ENCODE measurements at regions not wholly inside any gene's neighbourhood (a gene's known extent, or its start where the extent isn't known, plus 50 kb on each side); places are given as distances from the start of the nearest gene placed in this dataset.
A peak's percentile ranks its signal among the peaks of the same experiment; 100 is the strongest.

DNA sequence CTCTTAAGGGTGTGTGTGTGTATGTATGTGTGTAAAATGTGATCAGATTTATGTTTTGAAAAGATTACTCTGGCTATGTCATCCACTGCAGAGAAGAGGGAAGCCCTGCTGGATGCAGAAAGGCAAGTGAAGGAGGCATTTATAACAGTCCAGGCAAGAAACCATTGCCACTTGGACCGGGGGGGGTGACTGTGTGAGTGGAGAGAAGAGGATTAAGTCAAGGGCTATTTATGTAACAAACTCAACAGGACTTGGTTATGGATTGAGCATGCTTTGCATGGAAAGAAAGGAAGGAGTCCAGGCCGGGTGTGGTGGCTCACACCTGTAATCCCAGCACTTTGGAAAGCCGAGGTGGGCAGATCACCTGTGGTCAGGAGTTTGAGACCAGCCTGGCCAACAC lies 143.0 kb downstream of the URB2 start:
- Histone ChIP-seq H4K91ac (ENCODE audit: low read depth, low read length, poor library complexity) (no peak overlapping the region), H3K4me1 (ENCODE audit: control insufficient read depth in 2 of 2, insufficient read depth in 1 of 2, low read depth in 1 of 2, low read length in 2 of 2) (no peaks in the 10 kb centered on the region), H3K4me3 (ENCODE audit: low read length in 2 of 2) (no peak overlapping the region), H3K27ac (replicated peaks; ENCODE audit: low read length) (no peak overlapping the region), H2BK120ac (ENCODE audit: low read depth, low read length) (no peak overlapping the region), H2BK15ac (ENCODE audit: low read length) (no peak overlapping the region), H3K79me1 (ENCODE audit: low read depth, low read length) (no peaks in the 10 kb centered on the region), H3K36me3 (replicated peaks in 1 of 2; ENCODE audit: control insufficient read depth in 2 of 2, insufficient read depth in 2 of 2, low read length in 2 of 2) (no peaks in the 10 kb centered on the region), H3K18ac (ENCODE audit: low read length) (no peak overlapping the region), H3K23ac (ENCODE audit: low read depth, low read length, poor library complexity) (no peak overlapping the region), H3K9ac (ENCODE audit: low read depth, low read length, poor library complexity) (no peak overlapping the region), H3K27me3 (ENCODE audit: control insufficient read depth in 3 of 3, insufficient read depth in 3 of 3, low read depth in 1 of 3, low read length in 3 of 3) (peaks cover 0 to 7% (median 0%) of the 10 kb centered on the region in 3 experiments), H2AFZ (ENCODE audit: low read length) (no peak overlapping the region), H3K4ac (ENCODE audit: low read length) (no peak overlapping the region), H3K14ac (ENCODE audit: low read length) (no peak overlapping the region), H4K8ac (ENCODE audit: low read depth, low read length) (no peak overlapping the region), H3K9me3 (replicated peaks in 1 of 2; ENCODE audit: control insufficient read depth in 2 of 2, insufficient read depth in 1 of 2, low read depth in 1 of 2, low read length in 2 of 2) (no peaks in the 10 kb centered on the region), H2BK12ac (ENCODE audit: low read length) (no peak overlapping the region), H2AK5ac (ENCODE audit: low read depth, low read length) (no peak overlapping the region), H2BK5ac (ENCODE audit: low read length) (no peak overlapping the region), H3K4me2 (ENCODE audit: insufficient read depth, low read length, poor library complexity, severe bottlenecking) (no peak overlapping the region)
- DNase-seq (ENCODE audit: low spot score): no peak
- whole genome bisulfite sequencing, 2 donors (ENCODE audit: extremely low coverage in 2 of 2, insufficient read length in 2 of 2, insufficient replicate concordance in 1 of 2): no CpG with 5 or more reads among the region's 3 CpGs

DNA sequence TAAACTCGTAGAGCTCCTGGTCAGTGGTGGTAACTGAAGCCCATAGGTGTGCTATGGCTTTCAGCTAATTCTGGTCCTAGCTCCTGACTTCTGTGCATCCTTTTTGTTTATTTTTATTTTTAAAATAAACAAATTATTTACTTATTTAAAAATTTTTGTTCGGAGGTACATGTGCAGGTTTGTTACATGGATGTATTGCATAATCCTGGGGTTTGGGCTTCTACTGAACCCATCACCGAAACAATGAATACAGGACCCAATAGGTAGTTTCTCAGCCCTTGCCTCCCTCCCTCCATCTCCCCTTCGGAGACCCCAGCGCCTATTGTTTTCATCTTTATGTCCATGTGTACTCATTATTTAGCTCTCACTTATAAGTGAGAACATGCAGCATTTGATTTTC lies 143.8 kb downstream of the URB2 start:
- H3K4ac ChIP-seq (ENCODE audit: low read length): no peak overlapping the region
- H2AK5ac ChIP-seq (ENCODE audit: low read depth, low read length): no peak overlapping the region
- no peak overlapping the region for H2AFZ ChIP-seq (ENCODE audit: low read length)
- H3K79me1 ChIP-seq (ENCODE audit: low read depth, low read length): no peaks in the 10 kb centered on the region
- H3K27ac ChIP-seq (replicated peaks; ENCODE audit: low read length): no peak overlapping the region
- H3K4me3 ChIP-seq (ENCODE audit: low read length in 2 of 2): no peak overlapping the region
- H3K4me2 ChIP-seq (ENCODE audit: insufficient read depth, low read length, poor library complexity, severe bottlenecking): no peak overlapping the region
- no peak for DNase-seq (ENCODE audit: low spot score)
- no peak overlapping the region for H3K14ac ChIP-seq (ENCODE audit: low read length)
- H3K9me3 ChIP-seq (replicated peaks in 1 of 2; ENCODE audit: control insufficient read depth in 2 of 2, insufficient read depth in 1 of 2, low read depth in 1 of 2, low read length in 2 of 2): no peaks in the 10 kb centered on the region
- H2BK15ac ChIP-seq (ENCODE audit: low read length): no peak overlapping the region
- H3K9ac ChIP-seq (ENCODE audit: low read depth, low read length, poor library complexity): no peak overlapping the region
- no peak overlapping the region for H2BK12ac ChIP-seq (ENCODE audit: low read length)
- H3K27me3 ChIP-seq (ENCODE audit: control insufficient read depth in 3 of 3, insufficient read depth in 3 of 3, low read depth in 1 of 3, low read length in 3 of 3): peaks cover 0 to 7% (median 0%) of the 10 kb centered on the region in 3 experiments
- no CpG with 5 or more reads among the region's 5 CpGs for WGBS, 2 donors (ENCODE audit: extremely low coverage in 2 of 2, insufficient read length in 2 of 2, insufficient replicate concordance in 1 of 2)
- no peak overlapping the region for H3K23ac ChIP-seq (ENCODE audit: low read depth, low read length, poor library complexity)
- H2BK5ac ChIP-seq (ENCODE audit: low read length): no peak overlapping the region
- H4K91ac ChIP-seq (ENCODE audit: low read depth, low read length, poor library complexity): no peak overlapping the region
- H3K4me1 ChIP-seq (ENCODE audit: control insufficient read depth in 2 of 2, insufficient read depth in 1 of 2, low read depth in 1 of 2, low read length in 2 of 2): no peaks in the 10 kb centered on the region
- H4K8ac ChIP-seq (ENCODE audit: low read depth, low read length): no peak overlapping the region
- H3K18ac ChIP-seq (ENCODE audit: low read length): no peak overlapping the region
- no peaks in the 10 kb centered on the region for H3K36me3 ChIP-seq (replicated peaks in 1 of 2; ENCODE audit: control insufficient read depth in 2 of 2, insufficient read depth in 2 of 2, low read length in 2 of 2)
- no peak overlapping the region for H2BK120ac ChIP-seq (ENCODE audit: low read depth, low read length)

DNA sequence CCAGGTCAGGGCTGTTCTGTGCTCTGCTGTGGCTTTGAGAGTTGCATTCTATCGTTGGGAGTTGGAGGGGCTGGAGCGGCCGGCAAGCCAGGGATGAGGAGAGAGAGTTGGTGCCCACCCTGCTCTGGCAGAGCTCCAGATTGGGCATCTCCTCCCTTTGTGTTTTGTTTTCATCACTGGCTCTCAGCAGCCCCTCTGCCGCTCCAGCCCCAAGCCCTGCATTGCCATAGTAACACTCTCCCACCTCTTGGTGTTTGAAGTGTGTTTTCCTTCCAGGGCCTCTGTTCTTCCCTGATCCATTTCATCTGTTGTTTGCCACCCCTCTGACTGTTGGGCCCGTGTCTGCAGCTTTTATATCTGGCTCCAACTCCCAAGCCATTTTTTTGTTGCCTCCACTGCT lies 152.7 kb downstream of the URB2 start:
- peak overlapping the region; percentile 51 for H2AFZ ChIP-seq (ENCODE audit: low read length)
- H2BK120ac ChIP-seq (ENCODE audit: low read depth, low read length): no peak overlapping the region
- DNase-seq (ENCODE audit: low spot score): no peak
- H3K4me2 ChIP-seq (ENCODE audit: insufficient read depth, low read length, poor library complexity, severe bottlenecking): no peak overlapping the region
- no peak overlapping the region for H3K27ac ChIP-seq (replicated peaks; ENCODE audit: low read length)
- no peak overlapping the region for H3K9ac ChIP-seq (ENCODE audit: low read depth, low read length, poor library complexity)
- no CpG with 5 or more reads among the region's 5 CpGs for WGBS, 2 donors (ENCODE audit: extremely low coverage in 2 of 2, insufficient read length in 2 of 2, insufficient replicate concordance in 1 of 2)
- no peak overlapping the region for H3K23ac ChIP-seq (ENCODE audit: low read depth, low read length, poor library complexity)
- H2BK15ac ChIP-seq (ENCODE audit: low read length): no peak overlapping the region
- no peak overlapping the region for H4K8ac ChIP-seq (ENCODE audit: low read depth, low read length)
- H3K36me3 ChIP-seq (replicated peaks in 1 of 2; ENCODE audit: control insufficient read depth in 2 of 2, insufficient read depth in 2 of 2, low read length in 2 of 2): no peaks in the 10 kb centered on the region
- H3K4ac ChIP-seq (ENCODE audit: low read length): no peak overlapping the region
- no peak overlapping the region for H3K4me3 ChIP-seq (ENCODE audit: low read length in 2 of 2)
- no peak overlapping the region for H3K18ac ChIP-seq (ENCODE audit: low read length)
- no peak overlapping the region for H3K14ac ChIP-seq (ENCODE audit: low read length)
- H3K9me3 ChIP-seq (replicated peaks in 1 of 2; ENCODE audit: control insufficient read depth in 2 of 2, insufficient read depth in 1 of 2, low read depth in 1 of 2, low read length in 2 of 2): no peaks in the 10 kb centered on the region
- peaks cover 0 to 3% (median 0%) of the 10 kb centered on the region in 3 experiments for H3K27me3 ChIP-seq (ENCODE audit: control insufficient read depth in 3 of 3, insufficient read depth in 3 of 3, low read depth in 1 of 3, low read length in 3 of 3)
- H2BK12ac ChIP-seq (ENCODE audit: low read length): no peak overlapping the region
- H4K91ac ChIP-seq (ENCODE audit: low read depth, low read length, poor library complexity): no peak overlapping the region
- H2BK5ac ChIP-seq (ENCODE audit: low read length): no peak overlapping the region
- no peak overlapping the region for H2AK5ac ChIP-seq (ENCODE audit: low read depth, low read length)
- H3K4me1 ChIP-seq (ENCODE audit: control insufficient read depth in 2 of 2, insufficient read depth in 1 of 2, low read depth in 1 of 2, low read length in 2 of 2): peaks cover 2% of the 10 kb centered on the region in 2 donors
- H3K79me1 ChIP-seq (ENCODE audit: low read depth, low read length): no peaks in the 10 kb centered on the region

DNA sequence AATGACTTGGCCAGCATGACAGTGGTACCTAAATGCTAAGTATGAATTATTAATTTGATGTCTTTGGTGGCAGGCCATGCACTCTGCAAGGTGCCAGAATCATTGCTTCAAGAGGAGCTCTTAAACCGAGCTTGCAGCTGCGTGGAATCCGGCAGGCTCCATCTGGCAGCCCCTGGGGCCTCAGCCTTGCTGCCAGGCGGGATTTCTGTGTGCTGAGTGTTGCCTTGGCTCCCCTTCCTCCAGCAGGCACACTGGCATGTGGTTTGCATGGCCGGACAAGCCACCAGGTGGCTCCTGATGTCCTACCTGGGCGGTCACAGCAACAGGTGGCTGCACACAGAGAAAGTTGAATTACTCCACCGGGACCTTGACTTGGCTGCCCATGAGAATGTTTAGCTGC lies 155.4 kb downstream of the URB2 start:
- Histone ChIP-seq H4K8ac (ENCODE audit: low read depth, low read length) (no peak overlapping the region), H2BK5ac (ENCODE audit: low read length) (no peak overlapping the region), H3K4ac (ENCODE audit: low read length) (no peak overlapping the region), H3K4me1 (ENCODE audit: control insufficient read depth in 2 of 2, insufficient read depth in 1 of 2, low read depth in 1 of 2, low read length in 2 of 2) (peaks cover 2% of the 10 kb centered on the region in 2 donors), H4K91ac (ENCODE audit: low read depth, low read length, poor library complexity) (no peak overlapping the region), H3K4me2 (ENCODE audit: insufficient read depth, low read length, poor library complexity, severe bottlenecking) (no peak overlapping the region), H3K9me3 (replicated peaks in 1 of 2; ENCODE audit: control insufficient read depth in 2 of 2, insufficient read depth in 1 of 2, low read depth in 1 of 2, low read length in 2 of 2) (no peaks in the 10 kb centered on the region), H2BK12ac (ENCODE audit: low read length) (no peak overlapping the region), H3K36me3 (replicated peaks in 1 of 2; ENCODE audit: control insufficient read depth in 2 of 2, insufficient read depth in 2 of 2, low read length in 2 of 2) (no peaks in the 10 kb centered on the region), H3K4me3 (ENCODE audit: low read length in 2 of 2) (no peak overlapping the region), H2BK15ac (ENCODE audit: low read length) (no peak overlapping the region), H2BK120ac (ENCODE audit: low read depth, low read length) (no peak overlapping the region), H3K9ac (ENCODE audit: low read depth, low read length, poor library complexity) (no peak overlapping the region), H3K79me1 (ENCODE audit: low read depth, low read length) (no peaks in the 10 kb centered on the region), H3K14ac (ENCODE audit: low read length) (peak overlapping the region; percentile 65), H2AFZ (ENCODE audit: low read length) (no peak overlapping the region), H3K27me3 (ENCODE audit: control insufficient read depth in 3 of 3, insufficient read depth in 3 of 3, low read depth in 1 of 3, low read length in 3 of 3) (peaks cover 0 to 3% (median 0%) of the 10 kb centered on the region in 3 experiments), H3K23ac (ENCODE audit: low read depth, low read length, poor library complexity) (no peak overlapping the region), H3K27ac (replicated peaks; ENCODE audit: low read length) (no peak overlapping the region), H3K18ac (ENCODE audit: low read length) (no peak overlapping the region), H2AK5ac (ENCODE audit: low read depth, low read length) (no peak overlapping the region)
- no CpG with 5 or more reads among the region's 7 CpGs for WGBS, 2 donors (ENCODE audit: extremely low coverage in 2 of 2, insufficient read length in 2 of 2, insufficient replicate concordance in 1 of 2)
- DNase-seq (ENCODE audit: low spot score): no peak
